Activated naive CD4-positive, alpha-beta T cell treated with anti-CD3 and anti-CD28 coated beads, Interleukin-2, amount 10 ng/mL, durations not matched to agents 7 days and 5 days (primary cell): ENCODE measurements at regions not wholly inside any gene's neighbourhood (a gene's known extent, or its start where the extent isn't known, plus 50 kb on each side); places are given as distances from the start of the nearest gene placed in this dataset.
"Not testable (repeated sequence)": the region's sequence is repeated elsewhere in the genome, so short reads cannot be mapped to it uniquely, and the experiment has no call there.

Experiments
- CTCF ChIA-PET: fragments of 350-600 bp; sonication (Branson Sonifier 250); formaldehyde crosslinking; loops from one replicate; lab custom pipeline; 2021; ENCODE audit warnings: antibody characterized with exemption; lab: Charles Lee
- DNase-seq: peaks from one replicate; pipeline ENCODE4 v3.0.0-alpha.2; 2020
- H3K27ac Mint-ChIP-seq: one replicate; pipeline ENCODE4 v1.8.0; 2021; ENCODE audit warnings: mild to moderate bottlenecking, moderate library complexity, mixed read lengths
- H3K27me3 Mint-ChIP-seq: one replicate; pipeline ENCODE4 v1.8.0; 2021; ENCODE audit warnings: mild to moderate bottlenecking, mixed read lengths
- H3K36me3 Mint-ChIP-seq: one replicate; pipeline ENCODE4 v1.8.0; 2021; ENCODE audit warnings: mixed read lengths
- H3K4me1 Mint-ChIP-seq: one replicate; pipeline ENCODE4 v1.8.0; 2021; ENCODE audit warnings: mixed read lengths
- H3K4me3 Mint-ChIP-seq: one replicate; pipeline ENCODE4 v1.8.0; 2021; ENCODE audit warnings: mild to moderate bottlenecking, moderate library complexity, mixed read lengths
- H3K9me3 Mint-ChIP-seq: one replicate; pipeline ENCODE4 v1.8.0; 2021; ENCODE audit warnings: mixed read lengths

- Mint-ChIP-seq H3K36me3 (no peaks in the 10 kb centered on the region), H3K4me3 (no peak overlapping the region), H3K27me3 (no peaks in the 10 kb centered on the region), H3K4me1 (no peaks in the 10 kb centered on the region), H3K27ac (no peak overlapping the region), H3K9me3 (peaks cover 26% of the 10 kb centered on the region)
- CTCF ChIA-PET: no interaction called here
- no peak for DNase-seq
These were observed 1147.5 kb upstream of the CDH8 start for GRCh38 chr16:63183743-63184142.

GRCh38 chr16:63175313-63175712, 1139.1 kb upstream of the CDH8 start:
- H3K9me3 Mint-ChIP-seq: peaks cover 20% of the 10 kb centered on the region
- no peaks in the 10 kb centered on the region for H3K36me3 Mint-ChIP-seq
- DNase-seq: no peak
- no peak overlapping the region for H3K4me3 Mint-ChIP-seq
- no peak overlapping the region for H3K27ac Mint-ChIP-seq
- CTCF ChIA-PET: no interaction called here
- H3K4me1 Mint-ChIP-seq: no peaks in the 10 kb centered on the region
- H3K27me3 Mint-ChIP-seq: no peaks in the 10 kb centered on the region

GRCh38 chr16:63174801-63175200, 1138.6 kb upstream of the CDH8 start:
- H3K27ac Mint-ChIP-seq: no peak overlapping the region
- no peaks in the 10 kb centered on the region for H3K27me3 Mint-ChIP-seq
- H3K4me3 Mint-ChIP-seq: no peak overlapping the region
- no peaks in the 10 kb centered on the region for H3K4me1 Mint-ChIP-seq
- CTCF ChIA-PET: no interaction called here
- H3K36me3 Mint-ChIP-seq: no peaks in the 10 kb centered on the region
- peaks cover 22% of the 10 kb centered on the region for H3K9me3 Mint-ChIP-seq
- no peak for DNase-seq

- peaks cover 16% of the 10 kb centered on the region for H3K9me3 Mint-ChIP-seq
- no peak overlapping the region for H3K4me3 Mint-ChIP-seq
- H3K4me1 Mint-ChIP-seq: no peaks in the 10 kb centered on the region
- no peak overlapping the region for H3K27ac Mint-ChIP-seq
- DNase-seq: no peak
- H3K27me3 Mint-ChIP-seq: no peaks in the 10 kb centered on the region
- H3K36me3 Mint-ChIP-seq: no peaks in the 10 kb centered on the region
- CTCF ChIA-PET: no interaction called here
These were observed 1135.3 kb upstream of the CDH8 start for GRCh38 chr16:63171545-63171944.

GRCh38 chr16:63169100-63169499, 1132.9 kb upstream of the CDH8 start:
- H3K4me3 Mint-ChIP-seq: no peak overlapping the region

GRCh38 chr16:63157818-63158217, 1121.6 kb upstream of the CDH8 start:
- H3K4me1 Mint-ChIP-seq: no peaks in the 10 kb centered on the region
- H3K4me3 Mint-ChIP-seq: no peak overlapping the region
- H3K27me3 Mint-ChIP-seq: no peaks in the 10 kb centered on the region
- no peak overlapping the region for H3K27ac Mint-ChIP-seq
- DNase-seq: no peak
- H3K9me3 Mint-ChIP-seq: peaks cover 14% of the 10 kb centered on the region
- no peaks in the 10 kb centered on the region for H3K36me3 Mint-ChIP-seq
- CTCF ChIA-PET: no interaction called here

More at GRCh38 chr16:63169100-63169499, 1132.9 kb upstream of the CDH8 start:
- Mint-ChIP-seq H3K9me3 (peaks cover 10% of the 10 kb centered on the region), H3K4me1 (no peaks in the 10 kb centered on the region), H3K36me3 (no peaks in the 10 kb centered on the region), H3K27ac (no peak overlapping the region), H3K27me3 (no peaks in the 10 kb centered on the region)
- CTCF ChIA-PET: no interaction called here
- no peak for DNase-seq

GRCh38 chr16:63146251-63146650, 1110.0 kb upstream of the CDH8 start:
- Mint-ChIP-seq H3K27ac (no peak overlapping the region), H3K4me1 (no peaks in the 10 kb centered on the region), H3K4me3 (no peak overlapping the region), H3K36me3 (no peaks in the 10 kb centered on the region), H3K27me3 (no peaks in the 10 kb centered on the region), H3K9me3 (peaks cover 9% of the 10 kb centered on the region)
- CTCF ChIA-PET: no interaction called here
- DNase-seq: no peak

GRCh38 chr16:63145411-63145810, 1109.2 kb upstream of the CDH8 start:
- H3K9me3 Mint-ChIP-seq: peaks cover 14% of the 10 kb centered on the region
- no peak overlapping the region for H3K27ac Mint-ChIP-seq
- H3K27me3 Mint-ChIP-seq: no peaks in the 10 kb centered on the region
- H3K4me3 Mint-ChIP-seq: no peak overlapping the region
- H3K36me3 Mint-ChIP-seq: no peaks in the 10 kb centered on the region
- DNase-seq: no peak
- CTCF ChIA-PET: no interaction called here
- H3K4me1 Mint-ChIP-seq: no peaks in the 10 kb centered on the region

- H3K4me3 Mint-ChIP-seq: no peak overlapping the region
- H3K4me1 Mint-ChIP-seq: no peaks in the 10 kb centered on the region
- peaks cover 12% of the 10 kb centered on the region for H3K9me3 Mint-ChIP-seq
- no peaks in the 10 kb centered on the region for H3K27me3 Mint-ChIP-seq
- H3K36me3 Mint-ChIP-seq: no peaks in the 10 kb centered on the region
- no peak for DNase-seq
- CTCF ChIA-PET: no interaction called here
- no peak overlapping the region for H3K27ac Mint-ChIP-seq
These were observed 1098.8 kb upstream of the CDH8 start for GRCh38 chr16:63135069-63135468.

GRCh38 chr16:63131503-63131902, 1095.3 kb upstream of the CDH8 start:
- Mint-ChIP-seq H3K36me3 (no peaks in the 10 kb centered on the region), H3K27ac (no peak overlapping the region), H3K9me3 (peaks cover 20% of the 10 kb centered on the region), H3K4me3 (no peak overlapping the region), H3K27me3 (no peaks in the 10 kb centered on the region), H3K4me1 (no peaks in the 10 kb centered on the region)
- CTCF ChIA-PET: no interaction called here
- DNase-seq: no peak

- CTCF ChIA-PET: no interaction called here
- H3K36me3 Mint-ChIP-seq: no peaks in the 10 kb centered on the region
- H3K27ac Mint-ChIP-seq: no peak overlapping the region
- H3K4me1 Mint-ChIP-seq: no peaks in the 10 kb centered on the region
- H3K9me3 Mint-ChIP-seq: peaks cover 20% of the 10 kb centered on the region
- no peaks in the 10 kb centered on the region for H3K27me3 Mint-ChIP-seq
- H3K4me3 Mint-ChIP-seq: no peak overlapping the region
- no peak for DNase-seq
These were observed 1094.7 kb upstream of the CDH8 start for GRCh38 chr16:63130942-63131341.

GRCh38 chr16:63129411-63130125, 1093.3 kb upstream of the CDH8 start:
- DNase-seq: no peak
- Mint-ChIP-seq H3K27me3 (no peaks in the 10 kb centered on the region), H3K27ac (no peak overlapping the region), H3K4me3 (no peak overlapping the region), H3K4me1 (no peaks in the 10 kb centered on the region), H3K36me3 (no peaks in the 10 kb centered on the region), H3K9me3 (peaks cover 16% of the 10 kb centered on the region)
- CTCF ChIA-PET: no interaction called here

GRCh38 chr16:63119905-63120304, 1083.7 kb upstream of the CDH8 start:
- H3K27ac Mint-ChIP-seq, H3K27me3 Mint-ChIP-seq, H3K4me3 Mint-ChIP-seq, CTCF ChIA-PET, H3K36me3 Mint-ChIP-seq, H3K4me1 Mint-ChIP-seq, DNase-seq: not testable (repeated sequence)
- peaks cover 11% of the 10 kb centered on the region for H3K9me3 Mint-ChIP-seq

GRCh38 chr16:63100082-63100481, 1063.8 kb upstream of the CDH8 start:
- H3K36me3 Mint-ChIP-seq: no peaks in the 10 kb centered on the region
- no peaks in the 10 kb centered on the region for H3K4me1 Mint-ChIP-seq
- no peaks in the 10 kb centered on the region for H3K27me3 Mint-ChIP-seq
- no peak for DNase-seq
- no peak overlapping the region for H3K4me3 Mint-ChIP-seq
- H3K9me3 Mint-ChIP-seq: peaks cover 21% of the 10 kb centered on the region
- CTCF ChIA-PET: no interaction called here
- H3K27ac Mint-ChIP-seq: no peak overlapping the region

GRCh38 chr16:63096857-63097256, 1060.6 kb upstream of the CDH8 start:
- Mint-ChIP-seq H3K27me3 (no peaks in the 10 kb centered on the region), H3K9me3 (peaks cover 13% of the 10 kb centered on the region), H3K4me1 (no peaks in the 10 kb centered on the region), H3K27ac (no peak overlapping the region), H3K36me3 (no peaks in the 10 kb centered on the region), H3K4me3 (no peak overlapping the region)
- no peak for DNase-seq
- CTCF ChIA-PET: no interaction called here
